ENCODE measurements at regions not wholly inside any gene's neighbourhood (a gene's known extent, or its start where the extent isn't known, plus 50 kb on each side); places are given as distances from the start of the nearest gene placed in this dataset.

GRCh38 chr13:111505175-111505777, 184.8 kb downstream of the TEX29 start:
- no peaks in the 10 kb centered on the region for H3K36me3 Mint-ChIP-seq (ENCODE audit: low read depth)
- Histone ChIP-seq H3K4me3 (ENCODE audit: low read length) (no peak overlapping the region), H3K27ac (ENCODE audit: low read depth in 1 of 2, low read length in 2 of 2) (no peak overlapping the region), H3K4me1 (ENCODE audit: insufficient read depth, low read length) (no peaks in the 10 kb centered on the region), H3K9me3 (ENCODE audit: control insufficient read depth in 1 of 2, insufficient read depth in 1 of 2, low read length in 2 of 2) (peaks cover 0 to 14% of the 10 kb centered on the region in 2 experiments), H3K27me3 (ENCODE audit: control insufficient read depth in 1 of 2, insufficient read depth in 2 of 2, low read length in 2 of 2) (peaks cover 9 to 14% of the 10 kb centered on the region in 2 experiments), H3K36me3 (ENCODE audit: insufficient read depth, low read length) (no peaks in the 10 kb centered on the region)
- intact Hi-C loops (cut with DNase I, micrococcal nuclease), result no loop called here
- H3K4me1 Mint-ChIP-seq (ENCODE audit: low read depth), result no peaks in the 10 kb centered on the region
- H3K27me3 Mint-ChIP-seq, result peaks cover 36% of the 10 kb centered on the region
- POLR2A ChIA-PET, result no interaction called here
- ATAC-seq (ENCODE audit: poor library complexity) (no peak), DNase-seq (no peak)
- no peaks in the 10 kb centered on the region for H3K9me3 Mint-ChIP-seq
- no peak for TF ChIP-seq CTCF (IDR thresholded peaks at IDR 0.05)
- CTCF ChIA-PET, result no interaction called here
- no peak overlapping the region for H3K27ac Mint-ChIP-seq
- no peak overlapping the region for H3K4me3 Mint-ChIP-seq

- CTCF ChIA-PET, result no interaction called here
- intact Hi-C loops (cut with DNase I, micrococcal nuclease), result no loop called here
- H3K9me3 ChIP-seq (ENCODE audit: control insufficient read depth in 1 of 2, insufficient read depth in 1 of 2, low read length in 2 of 2), result peaks cover 0 to 14% of the 10 kb centered on the region in 2 experiments
- no peaks in the 10 kb centered on the region for H3K36me3 ChIP-seq (ENCODE audit: insufficient read depth, low read length)
- H3K4me1 ChIP-seq (ENCODE audit: insufficient read depth, low read length), result no peaks in the 10 kb centered on the region
- Mint-ChIP-seq H3K9me3 (no peaks in the 10 kb centered on the region), H3K4me3 (no peak overlapping the region), H3K36me3 (ENCODE audit: low read depth) (no peaks in the 10 kb centered on the region), H3K27me3 (peaks cover 33% of the 10 kb centered on the region), H3K27ac (no peak overlapping the region), H3K4me1 (ENCODE audit: low read depth) (no peaks in the 10 kb centered on the region)
- no peak for TF ChIP-seq CTCF (IDR thresholded peaks at IDR 0.05)
- DNase-seq (no peak), ATAC-seq (ENCODE audit: poor library complexity) (no peak)
- H3K27me3 ChIP-seq (ENCODE audit: control insufficient read depth in 1 of 2, insufficient read depth in 2 of 2, low read length in 2 of 2), result peaks cover 9 to 14% of the 10 kb centered on the region in 2 experiments
- H3K4me3 ChIP-seq (ENCODE audit: low read length), result no peak overlapping the region
- no peak overlapping the region for H3K27ac ChIP-seq (ENCODE audit: low read depth in 1 of 2, low read length in 2 of 2)
- POLR2A ChIA-PET, result no interaction called here
Observed at GRCh38 chr13:111506125-111506524, 185.7 kb downstream of the TEX29 start.

- ChIA-PET CTCF (no interaction called here), POLR2A (no interaction called here)
- no peaks in the 10 kb centered on the region for H3K9me3 Mint-ChIP-seq
- Histone ChIP-seq H3K27ac (ENCODE audit: low read depth in 1 of 2, low read length in 2 of 2) (no peak overlapping the region), H3K9me3 (ENCODE audit: control insufficient read depth in 1 of 2, insufficient read depth in 1 of 2, low read length in 2 of 2) (peaks cover 0 to 12% of the 10 kb centered on the region in 2 experiments), H3K4me1 (ENCODE audit: insufficient read depth, low read length) (no peaks in the 10 kb centered on the region), H3K27me3 (ENCODE audit: control insufficient read depth in 1 of 2, insufficient read depth in 2 of 2, low read length in 2 of 2) (peaks cover 9 to 14% of the 10 kb centered on the region in 2 experiments), H3K36me3 (ENCODE audit: insufficient read depth, low read length) (no peaks in the 10 kb centered on the region), H3K4me3 (ENCODE audit: low read length) (no peak overlapping the region)
- intact Hi-C loops (cut with DNase I, micrococcal nuclease), result no loop called here
- H3K27ac Mint-ChIP-seq, result no peak overlapping the region
- no peak for ATAC-seq (ENCODE audit: poor library complexity)
- no peaks in the 10 kb centered on the region for H3K4me1 Mint-ChIP-seq (ENCODE audit: low read depth)
- no peak overlapping the region for H3K4me3 Mint-ChIP-seq
- H3K27me3 Mint-ChIP-seq, result peaks cover 37% of the 10 kb centered on the region
- TF ChIP-seq CTCF (IDR thresholded peaks at IDR 0.05), result no peak
- no peaks in the 10 kb centered on the region for H3K36me3 Mint-ChIP-seq (ENCODE audit: low read depth)
- no peak for DNase-seq
Observed at GRCh38 chr13:111506621-111507020, 186.2 kb downstream of the TEX29 start.

Measured in CD4-positive, alpha-beta T cell (primary cell).